GM12891 (cell line): ENCODE measurements at regions not wholly inside any gene's neighbourhood (a gene's known extent, or its start where the extent isn't known, plus 50 kb on each side); places are given as distances from the start of the nearest gene placed in this dataset.

Source experiments
- DNase-seq: peaks from one replicate; pipeline ENCODE4 v3.0.0; 2011; ENCODE audit warnings: low spot score; ENCODE audit not compliant: insufficient read length
- FAIRE-seq: peaks from 2 replicates; lab custom pipeline; 2011; peaks lifted over from hg19 to GRCh38; lab: Jason Lieb, UNC
- PAX5 ChIP-seq: IDR thresholded peaks from 2 replicates; pipeline ENCODE4 v1.6.1; 2011; ENCODE audit warnings: low read length, moderate library complexity, mild to moderate bottlenecking; ENCODE audit not compliant: insufficient read depth, severe bottlenecking
- POLR2A ChIP-seq: IDR thresholded peaks from 2 replicates; pipeline ENCODE4 v1.6.1; 2011; ENCODE audit warnings: low read depth, low read length, control low read depth
- POLR2AphosphoS5 ChIP-seq: IDR thresholded peaks from 2 replicates; pipeline ENCODE4 v1.6.1; 2011; ENCODE audit warnings: low read depth, low read length, control low read depth
- POU2F2 ChIP-seq: IDR thresholded peaks from 2 replicates; pipeline ENCODE4 v1.6.1; 2011; ENCODE audit warnings: low read depth, mild to moderate bottlenecking, control low read depth, low read length, moderate library complexity
- SPI1 ChIP-seq: IDR thresholded peaks from 2 replicates; pipeline ENCODE4 v1.6.1; 2011; ENCODE audit warnings: low read depth, low read length, control low read depth
- TAF1 ChIP-seq: IDR thresholded peaks from 2 replicates; pipeline ENCODE4 v1.6.1; 2011; ENCODE audit warnings: low read depth, low read length, control low read depth

- FAIRE-seq: no peak
- no peak for DNase-seq
- TF ChIP-seq POLR2A (no peak), POLR2AphosphoS5 (no peak), POU2F2 (no peak), SPI1 (no peak), PAX5 (no peak), TAF1 (no peak)
Observed at GRCh38 chr6:23566418-23566817, 559.6 kb upstream of the NRSN1 start.

GRCh38 chr6:23568292-23568691 is 557.7 kb upstream of the NRSN1 start:
- DNase-seq (no peak), FAIRE-seq (no peak)
- TF ChIP-seq PAX5 (no peak), POLR2AphosphoS5 (no peak), TAF1 (no peak), POU2F2 (no peak), POLR2A (no peak), SPI1 (no peak)

- TF ChIP-seq POLR2A (no peak), TAF1 (no peak), POLR2AphosphoS5 (no peak), SPI1 (no peak), PAX5 (no peak), POU2F2 (no peak)
- FAIRE-seq (no peak), DNase-seq (no peak)
Observed at GRCh38 chr6:23584134-23584763, 541.8 kb upstream of the NRSN1 start.

GRCh38 chr6:23587582-23587981 is 538.4 kb upstream of the NRSN1 start:
- FAIRE-seq: no peak
- DNase-seq: no peak
- TF ChIP-seq POU2F2 (no peak), POLR2AphosphoS5 (no peak), POLR2A (no peak), SPI1 (no peak), TAF1 (no peak), PAX5 (no peak)

- no peak for DNase-seq
- TF ChIP-seq POLR2AphosphoS5 (no peak), TAF1 (no peak), SPI1 (no peak)
- FAIRE-seq: no peak
Observed at GRCh38 chr6:23589811-23590210, 536.2 kb upstream of the NRSN1 start.

GRCh38 chr6:23590498-23591126 is 535.4 kb upstream of the NRSN1 start:
- TF ChIP-seq POLR2A (no peak), POU2F2 (no peak), POLR2AphosphoS5 (no peak), TAF1 (no peak), SPI1 (no peak), PAX5 (no peak)
- no peak for FAIRE-seq

GRCh38 chr6:23591761-23592160 is 534.3 kb upstream of the NRSN1 start:
- no peak for DNase-seq
- FAIRE-seq: no peak
- TF ChIP-seq SPI1 (no peak), POLR2AphosphoS5 (no peak), PAX5 (no peak), POLR2A (no peak), TAF1 (no peak), POU2F2 (no peak)

More at GRCh38 chr6:23590498-23591126, 535.4 kb upstream of the NRSN1 start:
- no peak for DNase-seq

- TF ChIP-seq POLR2A (no peak), TAF1 (no peak), PAX5 (no peak), SPI1 (no peak), POU2F2 (no peak), POLR2AphosphoS5 (no peak)
- no peak for FAIRE-seq
Observed at GRCh38 chr6:23600118-23600517, 525.9 kb upstream of the NRSN1 start.

GRCh38 chr6:23601811-23602345 is 524.1 kb upstream of the NRSN1 start:
- TF ChIP-seq PAX5: no peak
- no peak for TF ChIP-seq POU2F2
- no peak for TF ChIP-seq TAF1
- no peak for TF ChIP-seq POLR2AphosphoS5
- no peak for TF ChIP-seq SPI1
- no peak for TF ChIP-seq POLR2A
- no peak for DNase-seq
- FAIRE-seq: no peak

More at GRCh38 chr6:23600118-23600517, 525.9 kb upstream of the NRSN1 start:
- no peak for DNase-seq

- DNase-seq (no peak), FAIRE-seq (no peak)
- TF ChIP-seq POLR2A: no peak
- TF ChIP-seq PAX5: no peak
- TF ChIP-seq POLR2AphosphoS5: no peak
- TF ChIP-seq SPI1: no peak
- no peak for TF ChIP-seq POU2F2
- no peak for TF ChIP-seq TAF1
Observed at GRCh38 chr6:23608931-23609435, 517.0 kb upstream of the NRSN1 start.
